ENCODE measurements at regions not wholly inside any gene's neighbourhood (a gene's known extent, or its start where the extent isn't known, plus 50 kb on each side); places are given as distances from the start of the nearest gene placed in this dataset.
"Not testable (repeated sequence)": the region's sequence is repeated elsewhere in the genome, so short reads cannot be mapped to it uniquely, and the experiment has no call there.

DNA sequence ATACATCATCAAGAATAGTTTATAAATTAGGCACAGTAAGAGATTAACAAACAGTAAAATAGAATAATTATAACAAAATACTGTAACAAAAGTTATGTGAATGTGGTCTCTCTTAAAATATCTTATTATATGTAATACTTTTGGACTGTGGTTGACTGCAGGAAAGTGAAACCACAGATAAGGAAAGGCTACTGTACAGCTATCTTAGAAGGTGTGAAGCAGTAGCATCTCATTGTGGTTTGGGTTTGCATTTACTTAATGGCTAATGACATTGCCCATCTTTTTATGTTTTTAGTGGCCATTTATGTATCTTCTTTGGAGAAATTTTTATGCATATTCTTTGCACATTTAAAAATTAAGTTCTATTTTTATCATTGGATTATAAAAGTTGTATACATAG lies 296.4 kb upstream of the MAGI2 start:
- no peak for DNase-seq (ENCODE audit: low read depth, low spot score)
- no peak overlapping the region for H3K4me3 ChIP-seq (ENCODE audit: low read length)

DNA sequence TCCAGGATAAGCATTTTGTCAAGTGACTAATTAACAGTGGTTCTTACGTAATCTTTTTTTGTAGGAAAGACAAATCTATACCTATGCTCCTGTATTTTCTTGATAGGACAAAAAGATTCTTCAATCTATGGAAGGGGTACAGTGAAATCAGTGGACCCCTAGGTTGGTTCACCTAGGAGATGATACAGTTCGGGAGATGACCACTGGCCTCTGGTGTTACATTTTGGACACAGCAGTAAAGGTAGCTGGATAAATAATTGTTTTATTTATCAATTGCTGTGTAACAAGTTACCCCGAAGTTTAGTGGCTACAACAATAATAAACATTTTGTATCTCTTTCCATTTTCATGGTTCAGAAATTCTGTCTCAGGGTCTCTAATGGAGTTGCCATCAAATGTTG lies 288.2 kb upstream of the MAGI2 start:
- DNase-seq (ENCODE audit: low read depth, low spot score), result no peak
- no peak overlapping the region for H3K4me3 ChIP-seq (ENCODE audit: low read length)

DNA sequence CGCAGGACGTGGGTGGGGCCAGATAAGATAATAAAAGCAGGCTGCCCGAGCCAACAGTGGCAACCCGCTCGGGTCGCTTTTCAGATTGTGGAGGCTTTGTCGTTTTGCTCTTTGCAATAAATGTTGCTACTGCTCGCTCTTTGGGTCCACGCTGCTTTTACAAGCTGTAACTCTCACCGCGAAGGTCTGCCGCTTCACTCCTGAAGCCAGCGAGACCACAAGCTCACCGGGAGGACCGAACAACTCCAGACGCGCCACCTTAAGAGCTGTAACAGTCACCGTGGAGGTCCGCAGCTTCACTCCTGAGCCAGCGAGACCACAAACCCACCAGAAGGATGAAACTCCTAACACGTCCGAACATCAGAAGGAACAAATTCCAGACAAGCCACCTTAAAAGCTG lies 286.6 kb upstream of the MAGI2 start:
- DNase-seq (ENCODE audit: low read depth, low spot score), result no peak
- no peak overlapping the region for H3K4me3 ChIP-seq (ENCODE audit: low read length)

DNA sequence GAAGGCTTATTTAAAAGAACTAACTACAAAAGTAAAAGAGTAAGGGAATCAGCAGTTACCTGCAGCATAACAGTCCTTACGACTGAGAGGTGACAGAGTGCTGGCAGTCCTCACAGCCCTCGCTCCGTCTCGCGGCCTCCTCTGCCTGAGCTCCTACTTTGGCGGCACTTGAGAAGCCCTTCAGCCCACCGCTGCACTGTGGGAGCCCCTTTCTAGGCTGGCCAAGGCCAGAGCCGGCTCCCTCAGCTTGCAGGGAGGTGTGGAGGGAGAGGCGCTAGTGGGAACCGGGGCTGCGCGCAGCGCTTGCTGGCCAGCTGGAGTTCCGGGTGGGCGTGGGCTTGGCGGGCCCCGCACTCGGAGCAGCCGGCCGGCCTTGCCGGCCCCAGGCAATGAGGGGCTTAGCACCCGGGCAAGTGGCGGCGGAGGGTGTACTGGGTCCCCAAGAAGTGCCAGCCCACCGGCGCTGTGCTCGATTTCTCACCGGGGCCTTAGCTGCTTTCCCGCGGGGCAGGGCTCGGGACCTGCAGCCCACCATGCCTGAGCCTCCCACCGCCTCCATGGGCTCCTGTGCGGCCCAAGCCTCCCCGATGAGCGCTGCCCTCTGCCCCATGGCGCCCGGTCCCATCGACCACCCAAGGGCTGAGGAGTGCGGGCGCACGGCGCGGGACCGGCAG lies 285.7 kb upstream of the MAGI2 start:
- not testable (repeated sequence) for H3K4me3 ChIP-seq (ENCODE audit: low read length); DNase-seq (ENCODE audit: low read depth, low spot score)

DNA sequence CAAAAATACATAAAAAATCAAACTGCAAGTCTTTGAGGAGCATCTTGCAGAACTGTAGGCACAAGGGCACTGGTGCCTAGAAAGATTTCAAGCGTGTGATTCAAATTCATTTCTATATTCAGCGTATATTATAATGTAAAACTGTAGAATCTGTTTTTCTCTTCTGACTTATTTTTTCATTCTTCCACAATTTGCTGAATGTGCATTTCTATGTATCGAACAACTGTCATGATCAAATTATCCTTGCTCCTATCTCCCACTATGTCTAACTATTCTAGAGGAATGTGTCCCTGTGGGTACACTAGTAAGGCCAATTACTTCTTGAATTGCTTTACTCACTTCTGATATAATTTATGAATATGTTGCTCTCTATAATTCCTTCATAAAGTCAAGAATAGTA lies 283.0 kb upstream of the MAGI2 start:
- no peak for DNase-seq (ENCODE audit: low read depth, low spot score)
- H3K4me3 ChIP-seq (ENCODE audit: low read length), result no peak overlapping the region

DNA sequence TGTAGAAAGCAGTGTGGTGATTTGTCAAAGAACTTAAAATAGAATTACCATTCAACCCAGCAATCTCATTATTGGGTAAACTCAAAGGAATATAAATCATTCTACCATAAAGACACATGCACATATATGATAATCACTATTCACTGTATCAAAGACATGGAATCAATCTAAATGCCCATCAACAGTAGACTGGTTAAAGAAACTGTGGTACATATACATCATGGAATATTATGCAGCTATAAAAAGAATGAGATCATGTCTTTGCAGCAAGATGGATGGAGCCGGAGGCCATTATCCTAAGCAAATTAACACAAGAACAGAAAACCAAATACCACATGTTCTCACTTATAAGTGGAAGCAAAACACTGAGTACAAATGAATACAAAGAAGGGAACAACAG lies 281.5 kb upstream of the MAGI2 start:
- no peak for DNase-seq (ENCODE audit: low read depth, low spot score)
- no peak overlapping the region for H3K4me3 ChIP-seq (ENCODE audit: low read length)

DNA sequence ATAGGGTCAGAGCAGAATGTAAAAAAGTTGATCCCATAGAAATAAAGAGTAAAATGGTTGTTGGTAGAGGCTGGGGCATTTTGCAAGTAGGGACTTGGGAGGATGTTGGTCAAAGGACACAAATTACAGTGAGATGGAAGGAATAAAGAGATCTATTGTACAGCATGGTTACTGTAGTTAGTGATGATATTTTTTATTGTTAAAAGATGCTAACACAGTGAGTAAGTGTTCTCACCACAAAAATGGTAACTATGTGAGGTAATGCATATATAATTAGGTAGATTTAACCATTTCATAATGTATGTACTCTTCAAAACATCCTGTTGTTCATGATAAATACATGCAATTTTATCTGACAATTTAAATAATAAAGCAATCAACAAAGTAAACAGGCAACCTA lies 280.7 kb upstream of the MAGI2 start:
- no peak overlapping the region for H3K4me3 ChIP-seq (ENCODE audit: low read length)
- DNase-seq (ENCODE audit: low read depth, low spot score), result no peak

DNA sequence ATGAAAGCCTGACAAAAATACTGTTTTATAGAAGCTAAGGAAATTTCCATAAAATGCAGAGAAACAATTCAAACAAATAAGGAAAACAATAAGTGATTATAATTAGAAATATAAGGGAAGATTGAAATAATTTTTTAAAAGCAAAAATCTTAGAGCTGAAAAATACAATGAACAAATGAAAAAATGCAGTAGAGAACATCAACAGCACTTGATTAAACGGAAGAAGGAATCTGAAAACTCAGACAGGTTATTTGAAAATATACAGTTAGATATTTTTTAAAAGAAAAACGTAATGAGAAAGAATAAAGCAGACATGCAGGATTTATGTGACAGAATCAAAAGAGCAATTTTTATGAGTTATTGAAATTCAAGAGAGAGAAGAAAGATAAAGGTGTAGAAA lies 279.1 kb upstream of the MAGI2 start:
- no peak for DNase-seq (ENCODE audit: low read depth, low spot score)
- H3K4me3 ChIP-seq (ENCODE audit: low read length), result no peak overlapping the region

DNA sequence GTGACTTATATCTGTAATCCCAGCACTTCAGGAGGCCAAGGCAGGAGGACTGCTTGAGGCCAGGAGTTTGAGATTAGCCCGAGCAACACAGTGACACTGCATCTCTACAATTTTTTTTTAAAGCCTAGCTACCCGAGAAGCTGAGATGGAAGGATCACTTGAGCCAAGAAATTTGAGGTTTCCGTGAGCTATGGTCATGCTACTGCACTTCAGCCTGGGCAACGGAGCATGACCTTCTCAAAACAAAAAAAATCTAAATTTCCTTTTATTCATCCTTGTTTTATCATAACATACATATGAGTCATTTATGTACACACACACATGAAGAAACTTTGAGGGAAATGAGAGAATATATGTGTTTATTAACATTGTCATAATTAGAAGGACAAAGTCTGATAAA lies 277.5 kb upstream of the MAGI2 start:
- no peak overlapping the region for H3K4me3 ChIP-seq (ENCODE audit: low read length)
- DNase-seq (ENCODE audit: low read depth, low spot score), result no peak

DNA sequence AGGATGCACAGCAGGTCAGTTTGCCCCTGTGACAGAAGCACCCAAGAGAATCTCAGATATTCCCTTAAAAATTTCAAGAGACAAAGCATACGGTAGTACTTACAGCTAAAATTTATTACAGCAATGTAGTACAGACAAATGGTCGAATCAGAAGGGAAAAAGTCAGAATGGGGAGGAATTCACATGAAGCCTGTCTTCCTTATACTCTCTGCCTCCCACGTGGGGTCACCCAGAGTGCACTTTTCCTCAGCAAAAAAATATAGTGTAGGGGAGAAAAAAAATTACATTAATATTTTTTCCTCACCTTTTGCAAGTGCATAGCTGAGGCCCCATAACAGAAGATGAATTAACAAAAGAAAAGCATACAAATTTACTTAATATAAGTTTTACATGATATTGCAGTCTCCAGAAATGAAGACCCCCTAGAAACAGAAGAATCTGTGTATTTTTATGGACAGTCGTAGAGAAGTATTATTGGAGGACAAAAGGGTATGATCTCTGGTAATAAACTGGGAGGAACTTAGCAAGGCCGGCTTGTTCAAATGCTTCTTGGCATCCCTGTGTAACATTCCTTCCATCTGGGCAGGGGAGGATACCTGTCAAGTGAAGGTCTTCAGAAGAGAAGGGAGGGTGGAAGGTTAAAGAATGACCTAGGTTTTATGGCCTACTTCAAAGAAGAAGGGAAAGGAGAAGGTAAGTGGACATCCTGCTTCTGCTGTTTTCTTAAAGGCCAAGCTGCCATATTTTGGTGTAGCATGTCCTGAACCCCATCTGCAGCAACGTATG lies 270.6 kb upstream of the MAGI2 start:
- no peak overlapping the region for H3K4me3 ChIP-seq (ENCODE audit: low read length)
- DNase-seq (ENCODE audit: low read depth, low spot score), result no peak

DNA sequence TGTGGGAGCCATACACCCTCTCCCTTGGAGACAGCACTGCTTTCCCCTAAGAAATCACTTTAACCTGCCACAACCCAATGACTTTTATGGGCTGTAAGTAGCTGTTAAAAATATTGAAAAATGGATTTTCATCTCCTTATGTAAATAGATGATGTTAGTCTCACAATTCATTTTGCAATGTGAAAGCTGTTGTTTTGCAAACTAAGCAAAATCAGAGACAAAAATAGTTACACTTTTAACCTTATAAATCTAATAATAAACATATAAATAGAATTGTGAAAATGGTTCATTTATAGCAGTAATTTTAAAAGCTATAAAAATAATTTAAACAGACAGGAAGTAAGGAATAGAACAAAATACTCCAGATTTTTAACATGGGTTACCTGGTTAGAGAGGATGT lies 268.8 kb upstream of the MAGI2 start:
- DNase-seq (ENCODE audit: low read depth, low spot score), result no peak
- H3K4me3 ChIP-seq (ENCODE audit: low read length), result no peak overlapping the region

DNA sequence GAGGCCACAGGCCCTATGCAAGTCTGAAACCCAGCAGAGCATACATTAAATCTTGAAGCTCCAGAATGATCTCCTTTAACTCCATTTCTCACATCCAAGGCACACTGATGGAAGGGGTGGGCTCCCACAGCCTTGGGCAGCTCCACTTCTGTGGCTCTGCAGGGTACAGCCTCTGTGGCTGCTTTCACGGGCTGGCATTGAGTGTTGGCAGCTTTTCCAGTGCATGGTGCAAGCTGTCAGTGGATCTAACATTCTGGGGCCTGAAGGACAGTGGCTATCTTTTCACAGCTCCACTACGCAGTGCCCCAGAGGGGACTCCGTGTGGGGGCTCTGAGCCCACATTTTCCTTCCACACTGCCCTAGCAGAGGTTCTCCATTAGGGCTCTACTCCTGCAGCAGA lies 265.7 kb upstream of the MAGI2 start:
- no peak overlapping the region for H3K4me3 ChIP-seq (ENCODE audit: low read length)
- no peak for DNase-seq (ENCODE audit: low read depth, low spot score)

DNA sequence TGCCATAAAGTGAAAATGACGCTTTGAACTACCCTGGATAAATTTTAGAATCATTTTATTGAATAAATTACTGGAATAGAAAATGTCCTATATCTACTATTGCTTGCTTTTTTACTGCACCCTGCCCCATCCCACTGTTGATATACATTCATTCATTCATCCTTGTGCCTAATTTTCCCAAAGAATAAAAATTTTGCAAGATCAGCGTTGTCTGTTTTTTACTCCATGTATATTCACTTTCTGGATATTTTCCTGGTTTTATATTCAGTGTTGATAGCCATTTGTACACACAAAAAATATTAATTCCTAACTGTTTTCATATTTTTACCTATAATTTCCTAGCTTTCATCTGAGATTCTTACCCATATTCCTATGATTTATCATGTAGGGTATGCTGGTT lies 262.9 kb upstream of the MAGI2 start:
- no peak for DNase-seq (ENCODE audit: low read depth, low spot score)
- no peak overlapping the region for H3K4me3 ChIP-seq (ENCODE audit: low read length)

DNA sequence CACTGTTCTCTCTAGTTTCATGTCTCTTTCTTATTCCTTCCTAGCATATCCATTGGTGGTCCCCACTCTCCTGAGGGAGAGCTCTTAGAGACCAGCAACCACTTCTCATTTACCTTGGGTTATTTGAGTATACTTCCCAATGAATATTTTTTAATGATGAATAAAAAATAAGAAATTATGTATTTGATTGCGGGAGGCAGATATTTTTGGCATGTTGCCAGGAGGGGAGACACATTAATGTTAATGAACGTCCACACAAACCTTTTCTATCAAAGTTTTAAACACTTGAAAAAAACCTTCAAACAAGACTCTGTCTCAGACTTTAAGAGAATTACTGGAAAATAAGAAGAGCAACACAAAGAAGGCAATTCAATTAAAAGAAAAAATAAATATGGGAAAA lies 260.6 kb upstream of the MAGI2 start:
- H3K4me3 ChIP-seq (ENCODE audit: low read length), result no peak overlapping the region

DNA sequence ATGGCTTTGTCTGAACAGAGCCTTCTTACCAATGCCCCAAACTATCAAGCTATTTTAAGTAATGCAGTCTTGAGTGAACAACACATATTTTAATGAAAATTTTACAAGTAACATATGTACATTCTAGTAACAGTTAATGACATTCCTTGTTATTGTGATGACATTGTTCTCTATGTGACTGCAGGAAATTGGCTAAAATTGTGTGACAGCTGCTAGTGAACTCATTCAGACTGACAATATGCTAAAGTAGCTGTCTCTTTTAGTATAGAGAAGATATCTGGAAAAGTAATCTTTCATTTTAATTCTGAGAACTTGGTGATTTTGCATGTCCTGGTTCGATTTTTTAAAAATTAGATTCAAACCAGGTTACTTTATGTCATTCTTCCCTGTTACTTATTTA lies 259.8 kb upstream of the MAGI2 start:
- DNase-seq (ENCODE audit: low read depth, low spot score), result no peak
- no peak overlapping the region for H3K4me3 ChIP-seq (ENCODE audit: low read length)

More for the DNA sequence above, 260.6 kb upstream of the MAGI2 start:
- DNase-seq (ENCODE audit: low read depth, low spot score), result no peak

DNA sequence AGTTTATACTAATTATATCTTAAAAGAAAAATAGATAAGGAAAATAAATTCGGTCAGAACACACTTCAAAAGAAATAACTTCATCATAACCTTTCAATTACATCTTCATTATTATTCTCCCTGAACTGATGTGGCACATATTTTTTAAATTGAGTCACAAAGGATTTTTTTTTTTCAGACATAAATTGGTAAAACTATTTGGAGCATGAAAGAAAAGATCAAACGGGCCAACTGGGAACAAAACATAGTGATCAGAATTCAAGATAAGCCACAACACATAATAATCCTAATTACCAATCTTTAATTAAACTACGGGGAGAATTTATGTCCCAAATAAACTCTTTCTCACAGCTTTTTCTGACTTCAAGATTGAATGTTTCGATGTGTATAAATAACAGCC lies 258.2 kb upstream of the MAGI2 start:
- DNase-seq (ENCODE audit: low read depth, low spot score), result no peak
- no peak overlapping the region for H3K4me3 ChIP-seq (ENCODE audit: low read length)

DNA sequence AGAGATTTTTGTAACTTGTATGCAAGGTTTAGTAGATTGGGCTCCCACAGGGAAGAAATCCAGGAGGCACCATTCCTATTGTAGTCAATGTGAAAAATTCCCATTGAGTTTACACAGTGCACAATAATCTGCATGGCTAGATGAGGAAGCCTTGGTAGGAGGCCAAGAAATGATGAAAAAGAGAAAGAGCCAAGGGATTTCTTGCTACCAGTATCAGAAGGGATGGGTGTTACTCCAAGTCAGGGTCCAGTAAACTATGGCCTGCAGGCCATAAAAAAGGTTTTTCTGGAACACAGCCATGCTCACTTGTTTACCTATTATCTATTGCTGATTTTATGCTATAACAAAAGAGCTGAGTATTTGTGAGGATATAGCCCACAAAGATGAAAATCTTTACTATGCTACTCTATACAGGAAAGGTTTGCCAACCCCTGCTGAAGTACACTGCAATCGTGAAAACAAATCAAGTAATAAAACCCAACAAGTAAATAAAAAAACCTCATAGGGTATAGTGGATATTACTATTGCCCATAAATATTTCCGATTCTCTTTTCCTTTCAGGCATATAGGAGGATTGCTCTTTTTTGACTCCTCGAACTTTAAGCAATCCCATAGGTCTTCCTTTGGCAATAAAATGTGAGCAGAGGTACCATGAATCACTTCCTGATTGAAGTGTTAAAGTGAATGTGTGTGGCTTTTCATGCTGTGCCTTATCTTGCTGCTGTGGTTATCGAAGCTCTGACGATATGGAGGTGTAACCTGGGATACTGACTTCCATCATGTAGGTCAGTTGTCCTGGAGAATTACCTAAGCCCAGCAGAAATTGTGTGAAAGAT lies 256.3 kb upstream of the MAGI2 start:
- no peak for DNase-seq (ENCODE audit: low read depth, low spot score)
- H3K4me3 ChIP-seq (ENCODE audit: low read length), result no peak overlapping the region

DNA sequence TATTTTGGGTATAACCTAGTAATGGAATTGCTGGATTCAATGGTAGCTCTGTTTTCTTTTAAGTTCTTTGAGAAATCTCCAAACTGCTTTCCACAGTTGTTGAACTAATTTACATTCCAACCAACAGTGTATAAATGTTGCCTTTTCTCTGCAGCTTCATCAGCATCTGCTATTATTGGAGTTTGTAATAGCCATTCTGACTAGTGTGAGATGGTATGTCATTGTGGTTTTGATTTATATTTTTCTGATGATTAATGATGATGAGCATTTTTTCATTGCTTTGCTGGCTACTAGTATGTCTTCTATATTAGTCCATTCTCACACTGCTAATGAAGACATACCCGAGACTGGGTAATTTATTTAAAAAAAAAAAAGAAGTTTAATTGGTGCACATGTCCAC lies 248.6 kb upstream of the MAGI2 start:
- no peak for DNase-seq (ENCODE audit: low read depth, low spot score)
- H3K4me3 ChIP-seq (ENCODE audit: low read length), result no peak overlapping the region

DNA sequence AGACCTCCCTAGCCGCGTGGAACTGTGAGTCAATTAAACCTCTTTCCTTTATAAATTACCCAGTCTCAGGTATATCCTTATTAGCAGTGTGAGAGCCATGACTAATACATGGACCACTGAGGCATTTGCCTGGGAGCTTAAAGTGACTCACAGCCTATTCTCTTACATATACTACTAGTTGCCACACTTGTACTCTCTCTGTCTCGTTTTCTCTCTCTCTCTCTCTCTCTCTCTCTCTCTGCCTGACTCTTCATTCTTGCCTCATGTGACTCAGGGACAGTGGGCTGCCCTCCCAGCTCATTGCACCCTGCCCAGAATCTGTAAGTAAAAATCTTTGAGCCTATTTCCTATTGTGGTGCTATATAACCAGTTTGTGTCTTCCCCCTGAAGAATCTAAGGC lies 238.5 kb upstream of the MAGI2 start:
- H3K4me3 ChIP-seq (ENCODE audit: low read length), result no peak overlapping the region
- DNase-seq (ENCODE audit: low read depth, low spot score), result no peak

DNA sequence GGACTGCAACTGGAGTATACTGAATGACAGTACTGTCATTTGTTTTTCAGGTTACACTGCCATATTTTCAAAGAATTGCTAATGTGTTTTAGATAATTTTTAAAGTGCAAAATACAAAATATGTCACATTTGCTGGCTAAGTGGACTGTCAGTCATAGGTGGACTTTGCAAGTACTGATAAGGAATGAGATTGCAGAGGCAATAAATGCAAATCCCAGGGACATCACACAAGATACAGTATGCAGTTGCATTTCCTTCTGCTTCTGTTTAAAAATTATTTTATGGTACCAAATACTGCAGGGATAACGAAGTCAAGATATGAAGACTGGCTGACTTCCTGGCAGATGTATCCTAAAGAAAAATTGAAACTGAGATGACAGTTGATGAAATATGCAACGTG lies 237.6 kb upstream of the MAGI2 start:
- no peak for DNase-seq (ENCODE audit: low read depth, low spot score)
- no peak overlapping the region for H3K4me3 ChIP-seq (ENCODE audit: low read length)
